Testis (tissue), 2 donors: ENCODE measurements at regions not wholly inside any gene's neighbourhood (a gene's known extent, or its start where the extent isn't known, plus 50 kb on each side); places are given as distances from the start of the nearest gene placed in this dataset.

Experiments
- POLR2A ChIP-seq: fragments of 450-650 bp; IDR thresholded peaks from one replicate; pipeline ENCODE4 v1.6.1; 2017; ENCODE audit warnings: antibody characterized with exemption, mild to moderate bottlenecking, moderate library complexity
- TF ChIP-seq, protein P1 (sequence below), 3 experiments: fragments of 450-650 bp in 2 of 3; fragments of 200-600 bp in 1 of 3; sonication (generic) in 1 of 3; IDR thresholded peaks; one replicate each; pipeline ENCODE4 v1.5.1; 2016 to 2019; ENCODE audit warnings: antibody characterized with exemption in 3 of 3, mild to moderate bottlenecking in 2 of 3, moderate library complexity in 1 of 3

DNA sequence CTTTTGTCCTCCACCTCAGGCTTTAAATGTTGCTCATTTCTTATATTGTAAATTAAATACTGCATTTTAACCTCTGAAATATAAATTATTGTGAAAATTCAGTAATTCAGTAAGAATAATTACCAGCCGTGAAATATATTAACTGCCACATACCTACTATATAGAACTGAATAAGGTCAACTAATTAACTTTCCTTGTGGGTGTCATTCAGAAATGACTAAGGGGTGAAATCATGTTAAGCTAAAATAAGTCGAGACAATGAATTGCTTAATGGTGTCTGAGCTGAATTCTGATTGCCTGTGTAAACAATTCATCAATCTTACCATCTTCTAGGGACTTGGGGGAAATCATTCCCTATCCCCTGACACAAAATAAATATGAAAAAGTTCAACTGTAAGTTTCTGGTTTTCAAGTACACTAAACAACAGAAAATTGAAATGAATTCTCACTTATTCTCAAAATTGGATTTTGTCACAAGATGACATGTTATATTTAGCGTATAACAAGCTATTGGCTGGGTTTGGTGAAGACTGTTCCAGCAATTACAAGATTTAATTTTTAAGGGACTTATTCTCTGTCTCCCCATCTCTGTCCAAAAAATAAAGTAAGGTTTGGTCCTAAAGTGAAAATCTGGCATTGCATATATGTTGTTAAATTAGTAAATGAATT, 255.1 kb downstream of the METTL4 start:
- TF ChIP-seq, protein P1, sequence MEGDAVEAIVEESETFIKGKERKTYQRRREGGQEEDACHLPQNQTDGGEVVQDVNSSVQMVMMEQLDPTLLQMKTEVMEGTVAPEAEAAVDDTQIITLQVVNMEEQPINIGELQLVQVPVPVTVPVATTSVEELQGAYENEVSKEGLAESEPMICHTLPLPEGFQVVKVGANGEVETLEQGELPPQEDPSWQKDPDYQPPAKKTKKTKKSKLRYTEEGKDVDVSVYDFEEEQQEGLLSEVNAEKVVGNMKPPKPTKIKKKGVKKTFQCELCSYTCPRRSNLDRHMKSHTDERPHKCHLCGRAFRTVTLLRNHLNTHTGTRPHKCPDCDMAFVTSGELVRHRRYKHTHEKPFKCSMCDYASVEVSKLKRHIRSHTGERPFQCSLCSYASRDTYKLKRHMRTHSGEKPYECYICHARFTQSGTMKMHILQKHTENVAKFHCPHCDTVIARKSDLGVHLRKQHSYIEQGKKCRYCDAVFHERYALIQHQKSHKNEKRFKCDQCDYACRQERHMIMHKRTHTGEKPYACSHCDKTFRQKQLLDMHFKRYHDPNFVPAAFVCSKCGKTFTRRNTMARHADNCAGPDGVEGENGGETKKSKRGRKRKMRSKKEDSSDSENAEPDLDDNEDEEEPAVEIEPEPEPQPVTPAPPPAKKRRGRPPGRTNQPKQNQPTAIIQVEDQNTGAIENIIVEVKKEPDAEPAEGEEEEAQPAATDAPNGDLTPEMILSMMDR (IDR thresholded peaks at IDR 0.05) = no peak
- TF ChIP-seq POLR2A = no peak
